GM18873 (cell line): ENCODE measurements at regions not wholly inside any gene's neighbourhood (a gene's known extent, or its start where the extent isn't known, plus 50 kb on each side); places are given as distances from the start of the nearest gene placed in this dataset.

ENCODE experiments used
- ATAC-seq: cut with Tn5 transposase; IDR thresholded peaks from one replicate; pipeline ENCODE4 v1.9.1; 2021; ENCODE audit warnings: mild to moderate bottlenecking, moderate library complexity, moderate number of reproducible peaks; ENCODE audit not compliant: unreplicated experiment, low FRiP score

DNA sequence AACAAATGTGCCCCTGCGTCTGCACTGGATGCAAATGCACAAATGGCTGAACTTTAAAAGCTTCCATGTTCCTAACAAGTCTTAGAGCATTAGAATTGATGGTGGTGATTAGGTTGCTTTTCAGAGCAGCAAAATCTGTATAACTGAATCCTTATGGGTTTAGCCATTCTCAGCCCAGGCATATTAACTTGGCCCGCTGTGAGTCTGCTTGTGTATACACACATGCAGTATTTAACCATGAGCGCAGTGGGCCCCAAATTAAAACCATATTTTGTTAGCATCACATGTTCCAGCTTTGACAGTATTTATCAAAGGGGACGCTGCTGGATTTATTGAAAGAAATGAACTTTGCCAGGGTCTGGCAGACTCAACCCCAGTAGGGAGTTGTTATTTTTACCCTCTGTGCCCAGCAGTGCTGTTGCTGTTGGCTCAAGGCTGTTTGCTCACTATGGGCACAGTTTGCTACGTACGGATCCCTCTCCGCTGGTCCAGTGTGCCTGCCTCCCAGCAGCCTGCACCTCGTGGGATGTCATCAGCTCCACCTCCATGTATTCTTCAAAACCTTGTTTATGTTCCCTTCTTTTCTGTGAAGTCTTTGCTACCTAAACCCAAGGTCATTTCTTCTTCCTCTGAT lies 144.7 kb downstream of the QRSL1 start:
- ATAC-seq: no peak

DNA sequence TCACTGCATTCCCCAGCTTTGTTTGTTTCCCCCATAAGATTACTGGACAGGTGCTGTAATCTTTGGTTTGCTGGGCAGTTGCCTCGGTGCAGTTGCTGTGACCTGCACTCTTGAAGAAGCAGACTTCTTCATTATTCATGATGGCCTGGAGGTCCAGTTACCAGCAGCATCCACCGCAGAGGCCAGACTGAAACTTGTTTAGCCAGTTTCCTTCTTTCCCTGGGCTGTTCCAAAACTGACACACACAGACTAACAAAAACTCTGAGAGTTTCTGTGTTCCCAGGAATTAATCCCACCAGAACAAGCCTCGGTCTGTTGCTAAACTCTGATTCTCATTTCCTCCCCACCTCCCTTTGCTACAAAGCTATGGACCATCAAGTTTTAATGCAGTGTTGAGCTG lies 144.1 kb downstream of the QRSL1 start:
- no peak for ATAC-seq

DNA sequence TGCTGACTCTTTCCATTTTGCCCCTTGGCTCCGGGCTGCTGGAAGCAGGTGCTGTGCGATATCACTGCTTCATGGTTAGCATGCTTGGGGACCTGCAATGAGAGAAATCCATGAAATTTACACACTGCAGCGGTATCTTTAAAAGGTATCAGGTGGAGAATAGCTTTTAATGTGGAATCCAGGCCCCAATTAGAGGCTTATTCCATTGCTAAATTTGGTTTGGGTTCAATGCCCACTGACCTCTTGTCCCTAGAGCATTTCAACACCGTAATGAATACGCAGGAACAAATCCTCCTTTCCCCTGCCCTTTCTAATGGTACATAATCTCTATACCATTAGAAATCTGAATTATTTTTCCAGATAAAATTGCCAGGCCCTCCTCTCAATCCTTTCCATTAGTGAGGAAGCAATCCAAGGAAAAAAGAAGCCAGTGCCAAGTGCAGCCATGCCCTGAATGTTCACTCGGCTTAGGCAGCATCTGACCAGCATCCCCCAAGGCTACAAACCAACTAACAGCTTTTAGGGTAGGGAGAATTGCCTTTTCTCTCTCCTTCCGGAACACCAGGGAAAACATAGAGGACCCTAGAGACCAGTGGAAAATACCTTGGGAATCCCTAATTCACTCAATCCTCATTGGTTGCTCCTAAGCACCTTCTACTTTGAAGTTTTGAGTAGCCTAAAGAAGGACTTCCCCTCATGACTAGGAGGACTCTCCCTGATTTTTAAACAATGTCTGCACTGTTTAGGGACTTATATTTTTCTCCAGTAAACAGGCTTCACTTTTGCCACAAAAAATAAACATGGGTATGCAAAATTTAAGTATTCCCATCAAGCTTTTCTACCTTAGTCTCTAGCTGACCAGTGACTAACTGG lies 143.1 kb downstream of the QRSL1 start:
- no peak for ATAC-seq

DNA sequence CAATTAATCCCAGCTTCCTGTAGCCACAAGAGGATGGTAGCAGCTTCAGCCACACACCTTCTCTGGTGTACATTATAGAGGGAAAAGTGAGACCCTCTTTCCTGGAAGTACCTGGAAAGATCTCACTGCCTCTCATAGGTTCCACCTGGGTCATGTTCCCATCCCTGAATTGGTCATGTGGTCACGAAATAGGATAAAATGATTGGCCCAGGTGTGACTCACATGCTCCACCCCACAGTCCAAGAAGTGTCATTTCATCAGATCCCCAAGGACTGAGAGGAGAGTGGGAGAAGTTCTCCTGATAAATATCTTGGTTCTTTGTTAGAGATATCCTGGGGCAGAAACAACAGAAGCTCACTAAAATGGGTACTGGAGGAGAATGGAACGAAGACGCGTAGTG lies 142.4 kb downstream of the QRSL1 start:
- no peak for ATAC-seq

DNA sequence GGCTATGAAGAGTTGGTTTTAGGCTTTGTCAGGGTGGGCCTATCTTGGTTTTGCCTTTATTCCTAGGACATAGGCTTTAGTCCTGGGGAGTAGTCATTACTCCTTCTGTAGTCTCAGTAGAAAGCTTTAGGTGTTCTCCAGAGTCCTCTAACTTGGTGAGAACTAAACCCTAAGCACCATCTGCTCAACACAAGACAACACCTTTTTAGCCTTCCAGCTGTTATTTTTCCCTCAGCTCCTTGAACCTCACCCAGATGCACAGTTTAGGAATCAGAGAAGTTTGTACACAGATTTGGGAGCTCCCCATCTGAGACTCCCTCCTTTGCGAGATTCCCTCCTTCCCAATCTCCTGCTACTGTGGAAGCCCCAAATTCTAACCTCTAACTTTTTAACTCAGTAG lies 141.3 kb downstream of the QRSL1 start:
- no peak for ATAC-seq

GRCh38 chr6:106770081-106770480 lies 140.7 kb downstream of the QRSL1 start:
- no peak for ATAC-seq

- no peak for ATAC-seq
These were observed 137.9 kb downstream of the QRSL1 start for GRCh38 chr6:106767271-106767670.

DNA sequence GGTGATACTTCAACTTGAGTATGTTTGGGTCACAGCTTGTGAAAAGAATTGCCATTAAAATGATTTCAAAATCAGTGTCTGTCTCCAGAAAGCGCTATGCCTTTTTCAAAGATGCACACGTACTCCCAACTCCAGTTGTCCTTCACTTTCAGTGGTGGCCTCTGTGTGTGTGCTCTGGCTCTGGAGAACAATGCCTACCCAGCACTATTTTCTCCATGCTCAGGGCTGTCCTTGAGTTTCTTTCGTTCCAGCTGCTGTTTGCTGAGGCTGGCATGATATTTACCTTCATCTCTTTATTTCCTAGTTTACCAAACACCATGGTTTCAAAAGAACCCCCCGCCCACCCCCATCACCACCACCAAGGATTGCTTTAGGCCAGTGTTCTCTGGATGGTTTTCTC lies 136.8 kb downstream of the QRSL1 start:
- ATAC-seq: no peak

GRCh38 chr6:106765496-106765895 lies 136.1 kb downstream of the QRSL1 start:
- ATAC-seq: no peak

- ATAC-seq: no peak
These were observed 135.1 kb downstream of the QRSL1 start for GRCh38 chr6:106764353-106764980.

DNA sequence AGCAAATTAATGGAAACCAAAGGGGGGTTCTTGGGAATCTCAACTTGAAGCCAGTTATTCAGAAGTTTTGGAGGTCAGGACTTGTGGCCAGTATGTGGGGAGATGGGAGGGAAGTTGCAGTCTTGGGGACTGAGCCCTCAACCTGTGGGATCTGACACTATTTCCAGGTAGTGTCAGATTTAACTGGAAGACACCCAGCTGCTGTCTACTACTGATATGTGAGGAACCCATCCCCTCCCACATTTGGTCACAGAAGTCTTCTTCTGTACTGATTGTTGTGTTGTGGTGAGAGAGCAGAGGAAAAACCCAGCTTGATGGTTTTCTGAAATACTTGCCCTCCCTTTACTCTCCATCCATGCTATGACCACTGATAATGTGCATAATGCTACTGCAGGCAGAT lies 134.0 kb downstream of the QRSL1 start:
- no peak for ATAC-seq

- ATAC-seq: no peak
These were observed 131.8 kb downstream of the QRSL1 start for GRCh38 chr6:106761160-106761559.

GRCh38 chr6:106759112-106759511 lies 129.7 kb downstream of the QRSL1 start:
- ATAC-seq: no peak

DNA sequence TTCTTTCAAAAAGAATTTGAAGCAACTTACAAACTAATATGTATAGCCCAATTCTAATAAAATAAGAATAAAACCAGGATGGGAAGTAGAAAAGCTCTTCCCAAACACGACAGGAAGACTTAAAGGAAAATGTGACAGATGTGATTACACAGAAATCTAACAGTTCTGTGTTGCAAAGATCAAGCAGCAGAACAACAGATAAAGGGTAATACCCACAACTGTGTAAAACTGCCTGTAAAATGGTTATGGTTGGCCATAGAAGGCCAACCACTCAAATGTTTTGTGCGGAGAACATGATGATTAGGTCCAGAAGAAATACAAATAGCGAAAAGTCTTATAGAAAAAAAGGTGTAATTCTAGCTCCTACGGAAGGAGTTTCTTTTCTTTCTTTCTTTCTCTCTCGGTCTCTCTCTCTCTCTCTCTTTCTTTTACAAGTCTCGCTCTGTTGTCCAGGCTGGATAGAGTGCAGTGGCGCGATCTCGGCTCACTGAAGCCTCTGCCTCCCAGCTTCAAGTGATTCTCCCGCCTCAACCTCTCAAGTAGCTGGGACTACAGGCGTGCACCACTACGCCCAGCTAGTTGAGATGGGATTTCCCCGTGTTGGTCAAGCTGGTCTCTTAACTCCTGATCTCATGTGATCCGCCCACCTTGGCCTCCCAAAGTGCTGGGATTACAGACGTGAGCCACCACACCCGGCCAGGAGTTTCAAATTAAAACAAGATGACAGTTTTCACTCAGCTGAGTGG lies 128.5 kb downstream of the QRSL1 start:
- ATAC-seq: no peak

GRCh38 chr6:106757267-106757666 lies 127.9 kb downstream of the QRSL1 start:
- ATAC-seq: no peak

DNA sequence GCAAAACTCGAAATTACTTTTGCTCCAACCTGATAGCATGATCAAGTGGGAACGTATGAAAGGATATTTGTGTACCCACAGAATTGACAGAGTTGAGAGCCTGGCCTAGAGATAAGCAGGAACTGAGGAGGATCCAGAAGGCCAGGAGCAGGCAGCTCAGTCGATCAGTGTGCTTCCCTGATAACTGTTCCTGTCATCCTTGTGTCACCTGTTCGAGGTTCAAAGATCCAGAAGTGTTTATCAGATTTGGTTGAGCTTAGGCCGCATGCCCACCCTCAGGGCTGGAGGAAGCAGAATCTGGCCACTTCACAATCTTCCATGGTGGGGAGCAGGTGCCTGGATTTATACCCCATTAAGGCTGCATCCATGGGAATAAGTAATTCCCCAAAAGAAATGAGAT lies 124.8 kb downstream of the QRSL1 start:
- ATAC-seq: no peak

GRCh38 chr6:106752641-106753040 lies 123.3 kb downstream of the QRSL1 start:
- no peak for ATAC-seq

GRCh38 chr6:106751501-106752252 lies 122.3 kb downstream of the QRSL1 start:
- no peak for ATAC-seq

DNA sequence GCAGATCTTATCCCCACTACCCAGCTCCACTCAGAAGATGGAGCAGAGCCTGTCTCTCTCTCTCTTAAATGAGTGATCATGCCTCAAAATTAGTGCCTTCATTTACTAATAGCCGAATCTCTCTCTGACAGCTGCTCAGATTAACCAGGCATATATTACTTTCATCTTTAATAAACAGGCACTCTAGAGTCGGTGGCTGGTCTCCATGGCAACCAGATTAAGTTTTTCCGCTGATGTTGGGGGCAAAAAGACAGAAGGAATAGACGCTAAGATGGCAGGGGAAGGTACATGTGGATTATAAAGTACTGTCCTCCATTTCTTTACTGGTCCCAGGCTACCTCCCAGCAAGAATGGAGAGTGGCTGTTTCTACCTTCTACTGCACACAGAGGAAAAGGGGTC lies 121.6 kb downstream of the QRSL1 start:
- ATAC-seq: no peak
